AG04449 (cell line): ENCODE measurements at regions not wholly inside any gene's neighbourhood (a gene's known extent, or its start where the extent isn't known, plus 50 kb on each side); places are given as distances from the start of the nearest gene placed in this dataset.
"Not testable (repeated sequence)": the region's sequence is repeated elsewhere in the genome, so short reads cannot be mapped to it uniquely, and the experiment has no call there.

Experiments used
- CTCF ChIA-PET: fragments of 350-600 bp; formaldehyde crosslinking; extraction: SDS; loops from one replicate; lab custom pipeline; 2021; ENCODE audit warnings: antibody characterized with exemption; lab: Yijun Ruan, JAX
- POLR2A ChIA-PET: fragments of 400-600, 350-600 bp; formaldehyde crosslinking; extraction: SDS; loops from one replicate; lab custom pipeline; 2020; ENCODE audit warnings: antibody characterized with exemption, inconsistent platforms; lab: Yijun Ruan, JAX
- DNase-seq: peaks from one replicate; pipeline ENCODE4 v3.0.0-alpha.2; 2010; ENCODE audit warnings: low read depth, low spot score
- H3K4me3 ChIP-seq: 2 replicates; pipeline ENCODE4 v1.5.1; 2011; ENCODE audit warnings: low read depth, mild to moderate bottlenecking, control low read depth, low read length
- TF ChIP-seq, protein P1 (sequence below): IDR thresholded peaks from one replicate; pipeline ENCODE4 v1.5.1; 2011; ENCODE audit warnings: mild to moderate bottlenecking, moderate library complexity, low read length, control low read depth, inconsistent platforms; ENCODE audit not compliant: insufficient read depth; ENCODE audit errors: missing control alignments

DNA sequence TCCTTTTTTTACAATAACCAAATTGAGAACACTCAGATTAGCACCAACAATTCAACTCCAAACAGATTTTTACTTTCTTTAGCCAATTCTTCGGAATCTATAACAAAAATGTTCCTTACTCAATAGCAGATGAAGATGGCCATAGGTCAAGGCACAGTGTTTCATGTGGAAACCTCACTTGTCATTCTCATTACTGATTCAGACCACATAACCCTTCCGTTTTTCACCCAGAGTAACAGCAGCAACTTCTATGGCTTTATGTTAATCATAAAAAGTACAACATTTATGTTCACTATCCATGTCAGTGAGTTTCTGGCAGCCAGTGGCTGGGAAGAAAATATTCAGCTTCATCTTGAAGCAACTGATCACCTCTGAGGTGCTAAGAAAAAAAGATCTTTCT, 358.3 kb upstream of the TECRL start:
- H3K4me3 ChIP-seq = no peak overlapping the region
- CTCF ChIA-PET = no interaction called here
- TF ChIP-seq, protein P1, sequence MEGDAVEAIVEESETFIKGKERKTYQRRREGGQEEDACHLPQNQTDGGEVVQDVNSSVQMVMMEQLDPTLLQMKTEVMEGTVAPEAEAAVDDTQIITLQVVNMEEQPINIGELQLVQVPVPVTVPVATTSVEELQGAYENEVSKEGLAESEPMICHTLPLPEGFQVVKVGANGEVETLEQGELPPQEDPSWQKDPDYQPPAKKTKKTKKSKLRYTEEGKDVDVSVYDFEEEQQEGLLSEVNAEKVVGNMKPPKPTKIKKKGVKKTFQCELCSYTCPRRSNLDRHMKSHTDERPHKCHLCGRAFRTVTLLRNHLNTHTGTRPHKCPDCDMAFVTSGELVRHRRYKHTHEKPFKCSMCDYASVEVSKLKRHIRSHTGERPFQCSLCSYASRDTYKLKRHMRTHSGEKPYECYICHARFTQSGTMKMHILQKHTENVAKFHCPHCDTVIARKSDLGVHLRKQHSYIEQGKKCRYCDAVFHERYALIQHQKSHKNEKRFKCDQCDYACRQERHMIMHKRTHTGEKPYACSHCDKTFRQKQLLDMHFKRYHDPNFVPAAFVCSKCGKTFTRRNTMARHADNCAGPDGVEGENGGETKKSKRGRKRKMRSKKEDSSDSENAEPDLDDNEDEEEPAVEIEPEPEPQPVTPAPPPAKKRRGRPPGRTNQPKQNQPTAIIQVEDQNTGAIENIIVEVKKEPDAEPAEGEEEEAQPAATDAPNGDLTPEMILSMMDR = no peak
- POLR2A ChIA-PET = no interaction called here
- DNase-seq = no peak

DNA sequence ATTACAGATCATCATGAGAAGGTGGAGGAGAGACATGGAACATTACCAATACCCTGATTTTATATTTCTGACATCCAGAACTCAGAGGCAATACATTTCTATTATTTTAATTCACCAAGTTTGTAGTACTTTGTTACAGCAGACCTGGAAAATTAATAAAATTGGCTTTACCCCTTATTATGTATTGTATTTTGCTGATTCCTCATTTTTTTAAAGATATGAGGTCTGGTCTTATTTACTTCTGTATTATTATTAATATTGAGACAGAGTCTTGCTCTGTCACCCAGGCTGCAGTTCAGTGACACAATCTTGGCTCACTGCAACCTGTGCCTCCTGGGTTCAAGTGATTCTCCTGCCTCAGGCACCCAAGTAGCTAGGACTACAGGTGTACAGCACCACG, 357.3 kb upstream of the TECRL start:
- ChIA-PET CTCF (no interaction called here), POLR2A (no interaction called here)
- H3K4me3 ChIP-seq = no peak overlapping the region
- no peak for DNase-seq
- TF ChIP-seq, protein P1 = no peak

DNA sequence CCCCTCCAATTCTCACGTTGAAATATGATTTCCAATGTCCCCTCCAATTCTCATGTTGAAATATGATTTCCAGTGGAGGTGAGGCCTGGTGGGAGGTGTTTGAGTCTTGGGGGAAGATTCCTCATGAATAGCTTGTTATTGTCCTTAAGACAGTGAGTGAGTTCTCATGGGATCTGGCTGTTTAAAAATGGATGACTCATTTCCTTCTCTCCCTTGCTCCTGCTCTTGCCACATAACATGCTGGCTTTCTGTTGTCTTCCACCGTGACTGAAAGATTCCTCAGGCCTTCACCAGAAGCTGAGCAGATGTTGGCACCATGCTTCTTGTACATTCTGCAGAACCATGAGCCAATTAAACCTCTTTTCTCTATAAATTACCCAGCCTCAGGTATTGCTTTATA, 346.8 kb upstream of the TECRL start:
- no peak for DNase-seq
- ChIA-PET POLR2A (no interaction called here), CTCF (no interaction called here)
- H3K4me3 ChIP-seq = no peak overlapping the region
- TF ChIP-seq, protein P1 = no peak

DNA sequence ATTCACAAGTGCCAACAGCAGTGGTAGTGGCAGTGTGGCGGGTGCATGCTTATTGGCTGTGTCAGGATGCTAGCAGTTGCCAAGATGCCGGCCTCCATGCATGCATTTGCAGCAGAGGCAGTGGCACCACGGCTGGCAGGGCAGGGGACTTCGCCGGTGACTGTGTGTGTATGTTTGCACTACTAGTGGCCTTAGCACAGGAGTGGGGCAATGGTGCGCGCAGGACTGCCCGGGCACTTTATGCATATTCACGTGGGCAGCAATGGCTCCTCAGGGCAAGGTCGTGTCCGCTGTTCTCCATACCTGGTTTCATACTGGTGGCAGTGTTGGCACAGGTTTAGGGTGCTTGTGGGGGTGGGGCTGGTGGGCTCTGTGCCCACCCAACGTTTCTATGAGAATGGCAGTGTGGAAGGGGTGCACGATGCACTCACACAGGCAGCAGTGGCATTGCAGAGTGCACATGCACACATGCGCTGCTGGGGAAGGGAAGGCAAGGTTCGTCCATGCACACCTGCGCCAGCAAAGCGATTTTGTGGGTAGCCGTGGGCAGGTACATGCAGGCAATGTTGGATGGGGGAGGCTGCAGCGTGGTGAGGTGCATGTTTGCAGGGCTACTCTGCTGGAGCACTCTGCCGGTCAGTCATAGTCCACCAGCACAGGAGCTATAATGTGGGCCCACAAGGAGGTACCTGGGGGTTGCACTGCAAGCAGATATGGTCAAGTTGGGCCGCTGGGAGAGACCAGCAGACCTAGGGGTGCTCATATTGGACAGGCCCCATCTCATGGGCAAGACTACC, 338.9 kb upstream of the TECRL start:
- no peak overlapping the region for H3K4me3 ChIP-seq
- TF ChIP-seq, protein P1 = no peak
- ChIA-PET CTCF (no interaction called here), POLR2A (no interaction called here)
- DNase-seq = no peak

DNA sequence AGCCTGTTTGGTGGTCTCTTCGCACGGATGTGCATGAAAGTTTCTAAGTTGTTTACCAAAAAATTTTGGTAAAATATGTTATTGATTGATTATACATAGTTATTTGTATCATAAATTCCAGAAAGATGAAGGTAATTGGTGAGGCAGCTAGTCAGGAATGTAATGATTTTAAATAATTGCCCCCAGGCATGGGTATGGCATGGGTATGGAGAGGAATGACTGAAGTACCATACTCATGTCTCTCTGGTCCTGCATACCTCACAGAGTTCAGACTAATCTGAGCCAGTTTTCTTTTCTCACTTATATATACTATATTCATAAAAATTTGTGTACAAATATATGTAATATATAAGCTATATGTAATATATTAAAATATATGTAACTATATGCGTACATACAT, 329.0 kb upstream of the TECRL start:
- TF ChIP-seq, protein P1 = no peak
- ChIA-PET CTCF (no interaction called here), POLR2A (no interaction called here)
- H3K4me3 ChIP-seq = no peak overlapping the region
- DNase-seq = no peak

DNA sequence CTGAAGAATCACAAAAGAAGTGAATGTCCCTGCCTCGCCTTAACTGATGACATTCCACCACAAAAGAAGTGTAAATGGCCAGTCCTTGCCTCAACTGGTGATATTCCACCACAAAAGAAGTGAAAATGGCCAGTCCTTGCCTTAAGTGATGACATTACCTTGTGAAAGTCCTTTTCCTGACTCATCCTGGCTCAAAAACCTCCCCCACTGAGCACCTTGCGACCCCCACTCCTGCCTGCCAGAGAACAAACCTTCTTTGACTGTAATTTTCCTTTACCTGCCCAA, 328.5 kb upstream of the TECRL start:
- H3K4me3 ChIP-seq, POLR2A ChIA-PET, CTCF ChIA-PET, DNase-seq: not testable (repeated sequence)
